ENCODE measurements at regions not wholly inside any gene's neighbourhood (a gene's known extent, or its start where the extent isn't known, plus 50 kb on each side); places are given as distances from the start of the nearest gene placed in this dataset.

DNA sequence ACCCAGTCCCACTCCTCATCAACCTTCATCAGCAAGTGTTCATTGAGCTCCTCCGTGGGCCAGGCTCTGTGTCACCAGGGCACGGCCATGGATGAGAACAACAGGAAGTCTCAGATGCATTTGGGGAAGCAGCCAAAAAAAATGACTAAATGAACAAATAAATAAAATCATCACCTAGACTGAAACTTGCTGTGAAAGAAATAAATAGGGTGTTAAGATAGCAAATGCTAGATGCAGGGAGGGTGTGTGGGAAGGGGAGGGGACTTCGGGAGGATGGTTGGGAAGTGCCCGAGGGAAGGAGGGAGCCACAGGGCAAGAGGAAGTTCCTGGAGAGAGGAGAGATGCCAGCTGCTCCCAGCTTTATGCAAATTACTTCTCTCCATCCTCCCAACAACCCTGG, 696.7 kb downstream of the PTPRU start:
- Histone ChIP-seq H3K9me1 (ENCODE audit: control insufficient read depth, extremely low read depth, insufficient read depth, low read length) (no peaks in the 10 kb centered on the region), H3K4me2 (ENCODE audit: control insufficient read depth, extremely low read depth, insufficient read depth, low read depth, low read length) (no peak overlapping the region), H4K20me1 (ENCODE audit: control insufficient read depth, extremely low read depth, insufficient read depth, low read length) (no peaks in the 10 kb centered on the region), H3K4me3 (ENCODE audit: control insufficient read depth in 2 of 3, extremely low read depth in 1 of 3, insufficient read depth in 2 of 3, low read depth in 1 of 3, low read length in 3 of 3) (no peak overlapping the region), H3K27me3 (ENCODE audit: control insufficient read depth, extremely low read depth, insufficient read depth, low read length) (peaks cover 30% of the 10 kb centered on the region), H3K27ac (ENCODE audit: control insufficient read depth, insufficient read depth, low read length) (no peak overlapping the region), H3K4me1 (ENCODE audit: control insufficient read depth, extremely low read depth, insufficient read depth, low read length) (no peaks in the 10 kb centered on the region), H2AFZ (ENCODE audit: control insufficient read depth, low read length) (no peak overlapping the region), H3K36me3 (ENCODE audit: control insufficient read depth in 2 of 2, extremely low read depth in 1 of 2, insufficient read depth in 2 of 2, low read length in 2 of 2) (no peaks in the 10 kb centered on the region), H3K9ac (ENCODE audit: control insufficient read depth, extremely low read depth, insufficient read depth, low read length) (no peak overlapping the region), H3K9me3 (ENCODE audit: control insufficient read depth, low read depth, low read length) (no peaks in the 10 kb centered on the region), H3K79me2 (ENCODE audit: control insufficient read depth, insufficient read depth, low read length) (no peaks in the 10 kb centered on the region)
- TF ChIP-seq, protein P1, sequence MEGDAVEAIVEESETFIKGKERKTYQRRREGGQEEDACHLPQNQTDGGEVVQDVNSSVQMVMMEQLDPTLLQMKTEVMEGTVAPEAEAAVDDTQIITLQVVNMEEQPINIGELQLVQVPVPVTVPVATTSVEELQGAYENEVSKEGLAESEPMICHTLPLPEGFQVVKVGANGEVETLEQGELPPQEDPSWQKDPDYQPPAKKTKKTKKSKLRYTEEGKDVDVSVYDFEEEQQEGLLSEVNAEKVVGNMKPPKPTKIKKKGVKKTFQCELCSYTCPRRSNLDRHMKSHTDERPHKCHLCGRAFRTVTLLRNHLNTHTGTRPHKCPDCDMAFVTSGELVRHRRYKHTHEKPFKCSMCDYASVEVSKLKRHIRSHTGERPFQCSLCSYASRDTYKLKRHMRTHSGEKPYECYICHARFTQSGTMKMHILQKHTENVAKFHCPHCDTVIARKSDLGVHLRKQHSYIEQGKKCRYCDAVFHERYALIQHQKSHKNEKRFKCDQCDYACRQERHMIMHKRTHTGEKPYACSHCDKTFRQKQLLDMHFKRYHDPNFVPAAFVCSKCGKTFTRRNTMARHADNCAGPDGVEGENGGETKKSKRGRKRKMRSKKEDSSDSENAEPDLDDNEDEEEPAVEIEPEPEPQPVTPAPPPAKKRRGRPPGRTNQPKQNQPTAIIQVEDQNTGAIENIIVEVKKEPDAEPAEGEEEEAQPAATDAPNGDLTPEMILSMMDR (optimal IDR thresholded peaks at IDR 0.05 in 1 of 3, IDR thresholded peaks at IDR 0.05 in 1 of 3, conservative IDR thresholded peaks at IDR 0.05 in 1 of 3; ENCODE audit: extremely low read depth in 1 of 3, insufficient read depth in 2 of 3, low read length in 3 of 3) = no peak
- TF ChIP-seq EZH2 (IDR thresholded peaks at IDR 0.05; ENCODE audit: low read length) = no peak
- no peak for FAIRE-seq
- no peak for DNase-seq (ENCODE audit: low read depth, low spot score)
- dilution Hi-C loops (cut with MboI; ENCODE audit: extremely low pct_ligation_motif_present, low sequenced_read_pairs) = no loop called here

GRCh38 chr1:29932626-29933025, 696.3 kb downstream of the PTPRU start:
- no peak for TF ChIP-seq EZH2 (IDR thresholded peaks at IDR 0.05; ENCODE audit: low read length)
- TF ChIP-seq, protein P1 (optimal IDR thresholded peaks at IDR 0.05 in 1 of 3, IDR thresholded peaks at IDR 0.05 in 1 of 3, conservative IDR thresholded peaks at IDR 0.05 in 1 of 3; ENCODE audit: extremely low read depth in 1 of 3, insufficient read depth in 2 of 3, low read length in 3 of 3) = no peak
- H3K79me2 ChIP-seq (ENCODE audit: control insufficient read depth, insufficient read depth, low read length) = no peaks in the 10 kb centered on the region
- peaks cover 30% of the 10 kb centered on the region for H3K27me3 ChIP-seq (ENCODE audit: control insufficient read depth, extremely low read depth, insufficient read depth, low read length)
- dilution Hi-C loops (cut with MboI; ENCODE audit: extremely low pct_ligation_motif_present, low sequenced_read_pairs) = no loop called here
- FAIRE-seq = no peak
- H2AFZ ChIP-seq (ENCODE audit: control insufficient read depth, low read length) = no peak overlapping the region
- H3K9ac ChIP-seq (ENCODE audit: control insufficient read depth, extremely low read depth, insufficient read depth, low read length) = no peak overlapping the region
- no peak for DNase-seq (ENCODE audit: low read depth, low spot score)
- no peaks in the 10 kb centered on the region for H3K9me1 ChIP-seq (ENCODE audit: control insufficient read depth, extremely low read depth, insufficient read depth, low read length)
- no peaks in the 10 kb centered on the region for H3K36me3 ChIP-seq (ENCODE audit: control insufficient read depth in 2 of 2, extremely low read depth in 1 of 2, insufficient read depth in 2 of 2, low read length in 2 of 2)
- no peaks in the 10 kb centered on the region for H4K20me1 ChIP-seq (ENCODE audit: control insufficient read depth, extremely low read depth, insufficient read depth, low read length)
- H3K27ac ChIP-seq (ENCODE audit: control insufficient read depth, insufficient read depth, low read length) = no peak overlapping the region
- H3K9me3 ChIP-seq (ENCODE audit: control insufficient read depth, low read depth, low read length) = no peaks in the 10 kb centered on the region
- no peak overlapping the region for H3K4me3 ChIP-seq (ENCODE audit: control insufficient read depth in 2 of 3, extremely low read depth in 1 of 3, insufficient read depth in 2 of 3, low read depth in 1 of 3, low read length in 3 of 3)
- H3K4me1 ChIP-seq (ENCODE audit: control insufficient read depth, extremely low read depth, insufficient read depth, low read length) = no peaks in the 10 kb centered on the region
- no peak overlapping the region for H3K4me2 ChIP-seq (ENCODE audit: control insufficient read depth, extremely low read depth, insufficient read depth, low read depth, low read length)

All from keratinocyte (primary cell).